ENCODE measurements at regions not wholly inside any gene's neighbourhood (a gene's known extent, or its start where the extent isn't known, plus 50 kb on each side); places are given as distances from the start of the nearest gene placed in this dataset.

- Histone ChIP-seq H3K27me3 (replicated peaks; ENCODE audit: insufficient read depth, low read depth, low read length, poor library complexity) (peaks cover 11% of the 10 kb centered on the region), H3K4me1 (ENCODE audit: insufficient read depth, low read length, poor library complexity, severe bottlenecking) (no peaks in the 10 kb centered on the region), H3K4me3 (ENCODE audit: low read depth, low read length, poor library complexity, severe bottlenecking) (no peak overlapping the region), H3K27ac (ENCODE audit: low read depth, low read length, poor library complexity, severe bottlenecking) (no peak overlapping the region), H3K36me3 (ENCODE audit: insufficient read depth, low read length, poor library complexity, severe bottlenecking) (no peaks in the 10 kb centered on the region), H3K9me3 (ENCODE audit: low read depth, low read length, poor library complexity, severe bottlenecking) (no peaks in the 10 kb centered on the region)
- POLR2A ChIA-PET (ENCODE audit: low non-redundant PET) = no interaction called here
- TF ChIP-seq EZH2 (IDR thresholded peaks at IDR 0.05; ENCODE audit: borderline replicate concordance, low read depth, low read length, poor library complexity, severe bottlenecking) = no peak
- no peak for TF ChIP-seq CTCF (conservative IDR thresholded peaks at IDR 0.05; ENCODE audit: low read depth, low read length)
- CTCF ChIA-PET = no interaction called here
- intact Hi-C loops (cut with micrococcal nuclease; ENCODE audit: unreplicated experiment) = no loop called here
- DNase-seq (ENCODE audit: low spot score) = no peak
- BruUV-seq (replicated peaks) = no TSS peak
These were observed 102.9 kb upstream of the EPB41L3 start for GRCh38 chr18:5646739-5647138.

- H3K9me3 ChIP-seq (ENCODE audit: low read depth, low read length, poor library complexity, severe bottlenecking) = no peaks in the 10 kb centered on the region
- no TSS peak for BruUV-seq (replicated peaks)
- peaks cover 31% of the 10 kb centered on the region for H3K27me3 ChIP-seq (replicated peaks; ENCODE audit: insufficient read depth, low read depth, low read length, poor library complexity)
- TF ChIP-seq CTCF (conservative IDR thresholded peaks at IDR 0.05; ENCODE audit: low read depth, low read length) (no peak), EZH2 (IDR thresholded peaks at IDR 0.05; ENCODE audit: borderline replicate concordance, low read depth, low read length, poor library complexity, severe bottlenecking) (no peak)
- no peaks in the 10 kb centered on the region for H3K36me3 ChIP-seq (ENCODE audit: insufficient read depth, low read length, poor library complexity, severe bottlenecking)
- CTCF ChIA-PET = no interaction called here
- DNase-seq (ENCODE audit: low spot score) = no peak
- H3K4me1 ChIP-seq (ENCODE audit: insufficient read depth, low read length, poor library complexity, severe bottlenecking) = no peaks in the 10 kb centered on the region
- H3K4me3 ChIP-seq (ENCODE audit: low read depth, low read length, poor library complexity, severe bottlenecking) = no peak overlapping the region
- intact Hi-C loops (cut with micrococcal nuclease; ENCODE audit: unreplicated experiment) = no loop called here
- POLR2A ChIA-PET (ENCODE audit: low non-redundant PET) = no interaction called here
- H3K27ac ChIP-seq (ENCODE audit: low read depth, low read length, poor library complexity, severe bottlenecking) = no peak overlapping the region
These were observed 99.5 kb upstream of the EPB41L3 start for GRCh38 chr18:5643288-5643687.

GRCh38 chr18:5640939-5641338 lies 97.1 kb upstream of the EPB41L3 start:
- DNase-seq (ENCODE audit: low spot score) = no peak
- Histone ChIP-seq H3K36me3 (ENCODE audit: insufficient read depth, low read length, poor library complexity, severe bottlenecking) (no peaks in the 10 kb centered on the region), H3K27ac (ENCODE audit: low read depth, low read length, poor library complexity, severe bottlenecking) (no peak overlapping the region), H3K27me3 (replicated peaks; ENCODE audit: insufficient read depth, low read depth, low read length, poor library complexity) (peaks cover 33% of the 10 kb centered on the region), H3K9me3 (ENCODE audit: low read depth, low read length, poor library complexity, severe bottlenecking) (no peaks in the 10 kb centered on the region), H3K4me1 (ENCODE audit: insufficient read depth, low read length, poor library complexity, severe bottlenecking) (no peaks in the 10 kb centered on the region), H3K4me3 (ENCODE audit: low read depth, low read length, poor library complexity, severe bottlenecking) (no peak overlapping the region)
- ChIA-PET CTCF (no interaction called here), POLR2A (ENCODE audit: low non-redundant PET) (no interaction called here)
- intact Hi-C loops (cut with micrococcal nuclease; ENCODE audit: unreplicated experiment) = no loop called here
- no peak for TF ChIP-seq EZH2 (IDR thresholded peaks at IDR 0.05; ENCODE audit: borderline replicate concordance, low read depth, low read length, poor library complexity, severe bottlenecking)
- no peak for TF ChIP-seq CTCF (conservative IDR thresholded peaks at IDR 0.05; ENCODE audit: low read depth, low read length)
- BruUV-seq (replicated peaks) = no TSS peak
